HepG2 (cell line): ENCODE measurements at regions not wholly inside any gene's neighbourhood (a gene's known extent, or its start where the extent isn't known, plus 50 kb on each side); places are given as distances from the start of the nearest gene placed in this dataset.

Experiments
- ATAC-seq: fragments of 200-7000 bp; cut with Tn5 transposase; 3 replicates; pipeline ENCODE4 v1.9.1; 2020; ENCODE audit warnings: mild to moderate bottlenecking, moderate library complexity
- BruUV-seq: library from RNA; stranded (reverse); fragments of 400-500 nt; replicated peaks from 2 replicates; lab custom pipeline; 2021; lab: Mats Ljungman, UMichigan
- CTCF ChIA-PET: fragments of 300-600 bp; formaldehyde crosslinking; extraction: SDS; loops from one replicate; lab custom pipeline; 2021; ENCODE audit warnings: low total read pairs, inconsistent platforms, low intra/inter-chr PET ratio; lab: Yijun Ruan, JAX
- POLR2A ChIA-PET: fragments of 350-600 bp; sonication (Branson Sonifier 250); formaldehyde crosslinking; loops from one replicate; lab custom pipeline; 2020; ENCODE audit warnings: antibody characterized with exemption, inconsistent platforms; lab: Yijun Ruan, JAX
- DNase-seq: peaks from one replicate; pipeline ENCODE4 v3.0.0-alpha.2; 2015; ENCODE audit warnings: low spot score
- FAIRE-seq: peaks from 3 replicates; lab custom pipeline; 2011; peaks lifted over from hg19 to GRCh38; lab: Jason Lieb, UNC
- H2AFZ ChIP-seq: one replicate; pipeline ENCODE4 v1.6.1; 2011; ENCODE audit warnings: low read length, inconsistent platforms
- H3K27ac ChIP-seq: fragments of 300-600 bp; 3 replicates; pipeline ENCODE4 v1.8.0; 2011; ENCODE audit warnings: mixed run types, mild to moderate bottlenecking, mixed read lengths, low read length, inconsistent platforms; ENCODE audit not compliant: insufficient read depth; ENCODE audit errors: extremely low read length
- H3K27me3 ChIP-seq, 2 experiments: fragments of 200-600 bp in 1 of 2; 2 replicates in 1 of 2; 3 replicates in 1 of 2; pipeline versions ENCODE4 v1.6.0 to v1.8.0; 2011; ENCODE audit warnings: low read length in 2 of 2, mild to moderate bottlenecking in 2 of 2, moderate library complexity in 2 of 2, inconsistent platforms in 1 of 2; ENCODE audit not compliant: insufficient read depth in 2 of 2, control insufficient read depth in 1 of 2
- H3K36me3 ChIP-seq, 2 experiments: fragments of 200-600 bp in 1 of 2; replicated peaks in 1 of 2; 2 replicates in 1 of 2; 3 replicates in 1 of 2; pipeline versions ENCODE4 v1.5.1 to v1.8.0; 2011; ENCODE audit warnings: low read length in 2 of 2, inconsistent platforms in 1 of 2; ENCODE audit not compliant: insufficient read depth in 2 of 2, control insufficient read depth in 1 of 2
- H3K4me1 ChIP-seq: 2 replicates; pipeline ENCODE4 v1.5.1; 2012; ENCODE audit warnings: low read length, inconsistent platforms; ENCODE audit not compliant: insufficient read depth
- H3K4me2 ChIP-seq: 2 replicates; pipeline ENCODE4 v1.6.0; 2011; ENCODE audit warnings: low read depth, low read length, inconsistent platforms
- H3K4me3 ChIP-seq, 3 experiments: fragments of 200-600 bp in 1 of 3; sonication (generic), shearing (Covaris generic) in 1 of 3; replicated peaks in 1 of 3; 2 replicates each; pipeline ENCODE4 v1.5.1; 2011 to 2016; ENCODE audit warnings: low read length in 3 of 3, inconsistent platforms in 2 of 3, low read depth in 2 of 3, mild to moderate bottlenecking in 2 of 3, control low read depth in 1 of 3, mixed read lengths in 1 of 3; ENCODE audit not compliant: insufficient read depth in 1 of 3
- H3K79me2 ChIP-seq: one replicate; pipeline ENCODE4 v1.6.1; 2011; ENCODE audit warnings: low read length, inconsistent platforms; ENCODE audit not compliant: insufficient read depth
- H3K9ac ChIP-seq: 2 replicates; pipeline ENCODE4 v1.6.0; 2011; ENCODE audit warnings: mild to moderate bottlenecking, low read depth, low read length, inconsistent platforms; ENCODE audit not compliant: insufficient read depth
- H3K9me3 ChIP-seq: 2 replicates; pipeline ENCODE4 v1.5.1; 2012; ENCODE audit warnings: mild to moderate bottlenecking, low read length
- H4K20me1 ChIP-seq: 2 replicates; pipeline ENCODE4 v1.6.0; 2011; ENCODE audit warnings: inconsistent platforms, mild to moderate bottlenecking, low read length, moderate library complexity; ENCODE audit not compliant: insufficient read depth
- HNF4A ChIP-seq: sonication (generic); formaldehyde crosslinking; IDR thresholded peaks from 2 replicates; pipeline ENCODE4 v1.4.0; 2020; ENCODE audit warnings: missing genetic modification reagents
- KDM3A ChIP-seq: IDR thresholded peaks from 2 replicates; pipeline ENCODE4 v1.6.1; 2018; ENCODE audit warnings: low read depth, missing compliant biosample characterization
- NRL ChIP-seq: sonication (generic); formaldehyde crosslinking; IDR thresholded peaks from 2 replicates; pipeline ENCODE4 v1.5.0; 2020; ENCODE audit warnings: missing genetic modification reagents, mild to moderate bottlenecking, moderate library complexity, borderline replicate concordance
- ZNF17 ChIP-seq: sonication (generic); formaldehyde crosslinking; IDR thresholded peaks from 2 replicates; pipeline ENCODE4 v1.5.0; 2020; ENCODE audit warnings: mild to moderate bottlenecking, missing genetic modification reagents
- ZSCAN9 ChIP-seq: IDR thresholded peaks from 2 replicates; pipeline ENCODE4 v1.6.1; 2016; ENCODE audit warnings: borderline replicate concordance
- WGBS: methylation state at CpG from one replicate; pipeline ENCODE4 v1.1.6; 2017; ENCODE audit warnings: low lambda C conversion rate; 5-methylcytosine and 5-hydroxymethylcytosine counted together
- in situ Hi-C: cut with HindIII; loops from 2 replicates; pipeline ENCODE4 v1.10.0; 2017; ENCODE audit warnings: low pct_unique_long_range_greater_than_20kb; ENCODE audit not compliant: extremely low pct_ligation_motif_present
- intact Hi-C: fragments of 100-400 bp; cut with micrococcal nuclease; formaldehyde crosslinking; loops from one replicate; pipeline ENCODE4 v1.10.0; 2022; ENCODE audit not compliant: unreplicated experiment
- TF ChIP-seq, protein P1 (sequence below): sonication (generic); formaldehyde crosslinking; IDR thresholded peaks from 2 replicates; pipeline ENCODE4 v1.5.0; 2020; ENCODE audit warnings: missing genetic modification reagents, mild to moderate bottlenecking, borderline replicate concordance
- TF ChIP-seq, protein P2 (sequence below): sonication (generic); formaldehyde crosslinking; IDR thresholded peaks from 2 replicates; pipeline ENCODE4 v1.5.1; 2020; ENCODE audit warnings: missing genetic modification reagents, mild to moderate bottlenecking, borderline replicate concordance
- TF ChIP-seq, protein P3 (sequence below): sonication (generic); formaldehyde crosslinking; IDR thresholded peaks from 2 replicates; pipeline ENCODE4 v1.4.0; 2020; ENCODE audit warnings: missing genetic modification reagents
- TF ChIP-seq, protein P4 (sequence below): IDR thresholded peaks from 2 replicates; pipeline ENCODE4 v1.6.1; 2016; ENCODE audit warnings: low read depth, control low read depth
- TF ChIP-seq, protein P5 (sequence below): sonication (generic); formaldehyde crosslinking; IDR thresholded peaks from 2 replicates; pipeline ENCODE4 v1.4.0; 2020; ENCODE audit warnings: missing genetic modification reagents
- TF ChIP-seq, protein P6 (sequence below): sonication (generic); formaldehyde crosslinking; IDR thresholded peaks from 2 replicates; pipeline ENCODE4 v1.5.1; 2020; ENCODE audit warnings: missing genetic modification reagents, mild to moderate bottlenecking, borderline replicate concordance

DNA sequence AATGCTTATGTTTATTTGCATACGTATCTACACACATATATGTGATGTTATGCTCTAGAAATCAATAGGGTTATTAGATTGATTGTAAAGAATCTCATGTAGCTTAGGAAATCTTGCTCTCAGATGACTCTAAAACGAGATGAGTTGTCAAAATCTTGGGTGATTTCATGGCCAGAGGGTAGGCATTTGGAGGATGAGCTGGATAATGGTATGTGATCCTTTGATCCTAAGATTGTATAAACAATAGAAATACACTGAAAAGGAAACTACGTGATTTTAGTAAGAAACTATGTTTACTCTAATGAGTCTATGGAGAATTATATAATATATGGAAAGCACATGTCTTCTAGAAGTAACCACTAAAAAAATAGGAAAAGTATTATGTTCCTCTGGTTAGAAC lies 676.6 kb downstream of the NSUN3 start:
- Histone ChIP-seq H3K4me2 (no peak overlapping the region), H3K27ac (no peak overlapping the region), H3K9ac (no peak overlapping the region), H3K36me3 (no peaks in the 10 kb centered on the region), H3K4me1 (no peaks in the 10 kb centered on the region), H3K27me3 (no peaks in the 10 kb centered on the region), H2AFZ (no peak overlapping the region), H3K4me3 (no peak overlapping the region), H4K20me1 (no peaks in the 10 kb centered on the region), H3K79me2 (no peaks in the 10 kb centered on the region), H3K9me3 (no peaks in the 10 kb centered on the region)
- ChIA-PET CTCF (no interaction called here), POLR2A (no interaction called here)
- in situ Hi-C loops (no loop called here), intact Hi-C loops (no loop called here)
- no peak for FAIRE-seq
- ATAC-seq, result no peak
- TF ChIP-seq, protein P1, sequence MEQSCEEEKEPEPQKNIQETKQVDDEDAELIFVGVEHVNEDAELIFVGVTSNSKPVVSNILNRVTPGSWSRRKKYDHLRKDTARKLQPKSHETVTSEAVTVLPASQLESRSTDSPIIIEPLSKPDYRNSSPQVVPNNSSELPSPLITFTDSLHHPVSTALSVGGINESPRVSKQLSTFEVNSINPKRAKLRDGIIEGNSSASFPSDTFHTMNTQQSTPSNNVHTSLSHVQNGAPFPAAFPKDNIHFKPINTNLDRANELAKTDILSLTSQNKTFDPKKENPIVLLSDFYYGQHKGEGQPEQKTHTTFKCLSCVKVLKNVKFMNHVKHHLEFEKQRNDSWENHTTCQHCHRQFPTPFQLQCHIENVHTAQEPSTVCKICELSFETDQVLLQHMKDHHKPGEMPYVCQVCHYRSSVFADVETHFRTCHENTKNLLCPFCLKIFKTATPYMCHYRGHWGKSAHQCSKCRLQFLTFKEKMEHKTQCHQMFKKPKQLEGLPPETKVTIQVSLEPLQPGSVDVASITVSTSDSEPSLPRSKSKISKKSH (CRISPR knock-in tag), result no peak
- TF ChIP-seq, protein P2, sequence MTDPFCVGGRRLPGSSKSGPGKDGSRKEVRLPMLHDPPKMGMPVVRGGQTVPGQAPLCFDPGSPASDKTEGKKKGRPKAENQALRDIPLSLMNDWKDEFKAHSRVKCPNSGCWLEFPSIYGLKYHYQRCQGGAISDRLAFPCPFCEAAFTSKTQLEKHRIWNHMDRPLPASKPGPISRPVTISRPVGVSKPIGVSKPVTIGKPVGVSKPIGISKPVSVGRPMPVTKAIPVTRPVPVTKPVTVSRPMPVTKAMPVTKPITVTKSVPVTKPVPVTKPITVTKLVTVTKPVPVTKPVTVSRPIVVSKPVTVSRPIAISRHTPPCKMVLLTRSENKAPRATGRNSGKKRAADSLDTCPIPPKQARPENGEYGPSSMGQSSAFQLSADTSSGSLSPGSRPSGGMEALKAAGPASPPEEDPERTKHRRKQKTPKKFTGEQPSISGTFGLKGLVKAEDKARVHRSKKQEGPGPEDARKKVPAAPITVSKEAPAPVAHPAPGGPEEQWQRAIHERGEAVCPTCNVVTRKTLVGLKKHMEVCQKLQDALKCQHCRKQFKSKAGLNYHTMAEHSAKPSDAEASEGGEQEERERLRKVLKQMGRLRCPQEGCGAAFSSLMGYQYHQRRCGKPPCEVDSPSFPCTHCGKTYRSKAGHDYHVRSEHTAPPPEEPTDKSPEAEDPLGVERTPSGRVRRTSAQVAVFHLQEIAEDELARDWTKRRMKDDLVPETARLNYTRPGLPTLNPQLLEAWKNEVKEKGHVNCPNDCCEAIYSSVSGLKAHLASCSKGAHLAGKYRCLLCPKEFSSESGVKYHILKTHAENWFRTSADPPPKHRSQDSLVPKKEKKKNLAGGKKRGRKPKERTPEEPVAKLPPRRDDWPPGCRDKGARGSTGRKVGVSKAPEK (CRISPR knock-in tag), result no peak
- TF ChIP-seq, protein P3, sequence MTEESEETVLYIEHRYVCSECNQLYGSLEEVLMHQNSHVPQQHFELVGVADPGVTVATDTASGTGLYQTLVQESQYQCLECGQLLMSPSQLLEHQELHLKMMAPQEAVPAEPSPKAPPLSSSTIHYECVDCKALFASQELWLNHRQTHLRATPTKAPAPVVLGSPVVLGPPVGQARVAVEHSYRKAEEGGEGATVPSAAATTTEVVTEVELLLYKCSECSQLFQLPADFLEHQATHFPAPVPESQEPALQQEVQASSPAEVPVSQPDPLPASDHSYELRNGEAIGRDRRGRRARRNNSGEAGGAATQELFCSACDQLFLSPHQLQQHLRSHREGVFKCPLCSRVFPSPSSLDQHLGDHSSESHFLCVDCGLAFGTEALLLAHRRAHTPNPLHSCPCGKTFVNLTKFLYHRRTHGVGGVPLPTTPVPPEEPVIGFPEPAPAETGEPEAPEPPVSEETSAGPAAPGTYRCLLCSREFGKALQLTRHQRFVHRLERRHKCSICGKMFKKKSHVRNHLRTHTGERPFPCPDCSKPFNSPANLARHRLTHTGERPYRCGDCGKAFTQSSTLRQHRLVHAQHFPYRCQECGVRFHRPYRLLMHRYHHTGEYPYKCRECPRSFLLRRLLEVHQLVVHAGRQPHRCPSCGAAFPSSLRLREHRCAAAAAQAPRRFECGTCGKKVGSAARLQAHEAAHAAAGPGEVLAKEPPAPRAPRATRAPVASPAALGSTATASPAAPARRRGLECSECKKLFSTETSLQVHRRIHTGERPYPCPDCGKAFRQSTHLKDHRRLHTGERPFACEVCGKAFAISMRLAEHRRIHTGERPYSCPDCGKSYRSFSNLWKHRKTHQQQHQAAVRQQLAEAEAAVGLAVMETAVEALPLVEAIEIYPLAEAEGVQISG (CRISPR knock-in tag), result no peak
- TF ChIP-seq, protein P4, sequence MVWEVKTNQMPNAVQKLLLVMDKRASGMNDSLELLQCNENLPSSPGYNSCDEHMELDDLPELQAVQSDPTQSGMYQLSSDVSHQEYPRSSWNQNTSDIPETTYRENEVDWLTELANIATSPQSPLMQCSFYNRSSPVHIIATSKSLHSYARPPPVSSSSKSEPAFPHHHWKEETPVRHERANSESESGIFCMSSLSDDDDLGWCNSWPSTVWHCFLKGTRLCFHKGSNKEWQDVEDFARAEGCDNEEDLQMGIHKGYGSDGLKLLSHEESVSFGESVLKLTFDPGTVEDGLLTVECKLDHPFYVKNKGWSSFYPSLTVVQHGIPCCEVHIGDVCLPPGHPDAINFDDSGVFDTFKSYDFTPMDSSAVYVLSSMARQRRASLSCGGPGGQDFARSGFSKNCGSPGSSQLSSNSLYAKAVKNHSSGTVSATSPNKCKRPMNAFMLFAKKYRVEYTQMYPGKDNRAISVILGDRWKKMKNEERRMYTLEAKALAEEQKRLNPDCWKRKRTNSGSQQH (CRISPR knock-in tag), result no peak
- TF ChIP-seq HNF4A (CRISPR knock-in tag), result no peak
- TF ChIP-seq, protein P5, sequence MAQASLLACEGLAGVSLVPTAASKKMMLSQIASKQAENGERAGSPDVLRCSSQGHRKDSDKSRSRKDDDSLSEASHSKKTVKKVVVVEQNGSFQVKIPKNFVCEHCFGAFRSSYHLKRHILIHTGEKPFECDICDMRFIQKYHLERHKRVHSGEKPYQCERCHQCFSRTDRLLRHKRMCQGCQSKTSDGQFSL (CRISPR knock-in tag), result no peak
- TF ChIP-seq ZNF17 (CRISPR knock-in tag), result no peak
- TF ChIP-seq, protein P6, sequence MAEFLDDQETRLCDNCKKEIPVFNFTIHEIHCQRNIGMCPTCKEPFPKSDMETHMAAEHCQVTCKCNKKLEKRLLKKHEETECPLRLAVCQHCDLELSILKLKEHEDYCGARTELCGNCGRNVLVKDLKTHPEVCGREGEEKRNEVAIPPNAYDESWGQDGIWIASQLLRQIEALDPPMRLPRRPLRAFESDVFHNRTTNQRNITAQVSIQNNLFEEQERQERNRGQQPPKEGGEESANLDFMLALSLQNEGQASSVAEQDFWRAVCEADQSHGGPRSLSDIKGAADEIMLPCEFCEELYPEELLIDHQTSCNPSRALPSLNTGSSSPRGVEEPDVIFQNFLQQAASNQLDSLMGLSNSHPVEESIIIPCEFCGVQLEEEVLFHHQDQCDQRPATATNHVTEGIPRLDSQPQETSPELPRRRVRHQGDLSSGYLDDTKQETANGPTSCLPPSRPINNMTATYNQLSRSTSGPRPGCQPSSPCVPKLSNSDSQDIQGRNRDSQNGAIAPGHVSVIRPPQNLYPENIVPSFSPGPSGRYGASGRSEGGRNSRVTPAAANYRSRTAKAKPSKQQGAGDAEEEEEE (CRISPR knock-in tag), result no peak
- TF ChIP-seq KDM3A (CRISPR knock-in tag), result no peak
- no peak for TF ChIP-seq NRL (CRISPR knock-in tag)
- TF ChIP-seq ZSCAN9 (CRISPR knock-in tag), result no peak
- BruUV-seq, result no TSS peak
- 2% methylated on average over 3 of the region's 3 CpGs for WGBS
- no peak for DNase-seq
